GM12878 (cell line): ENCODE measurements at regions not wholly inside any gene's neighbourhood (a gene's known extent, or its start where the extent isn't known, plus 50 kb on each side); places are given as distances from the start of the nearest gene placed in this dataset.

Experiments
- ATF3 ChIP-seq: IDR thresholded peaks from 2 replicates; pipeline ENCODE4 v1.6.1; 2011; ENCODE audit warnings: low read depth, mild to moderate bottlenecking, low read length, moderate library complexity, borderline replicate concordance; ENCODE audit errors: extremely low read depth
- CHD2 ChIP-seq: IDR thresholded peaks from 2 replicates; pipeline ENCODE4 v1.6.1; 2011; ENCODE audit warnings: low read depth, low read length, improper control_type of control experiment, borderline replicate concordance
- CREM ChIP-seq: IDR thresholded peaks from 2 replicates; pipeline ENCODE4 v1.6.1; 2014; ENCODE audit warnings: antibody characterized with exemption, low read depth
- CTCF ChIP-seq, 3 experiments: IDR thresholded peaks in 2 of 3; conservative IDR thresholded peaks in 1 of 3; 2 replicates each; pipeline ENCODE4 v1.5.1; 2011; ENCODE audit warnings: low read depth in 3 of 3, low read length in 3 of 3, mild to moderate bottlenecking in 3 of 3, control low read depth in 2 of 3, moderate library complexity in 2 of 3, inconsistent platforms in 1 of 3, mixed read lengths in 1 of 3; ENCODE audit not compliant: control insufficient read depth in 2 of 3, insufficient read depth in 1 of 3; ENCODE audit errors: extremely low read depth in 1 of 3
- MYC ChIP-seq: IDR thresholded peaks from 2 replicates; pipeline ENCODE4 v1.6.1; 2011; ENCODE audit warnings: mild to moderate bottlenecking, low read length, moderate library complexity, inconsistent platforms; ENCODE audit not compliant: insufficient read depth, insufficient replicate concordance, insufficient read length, severe bottlenecking
- RAD21 ChIP-seq: IDR thresholded peaks from 2 replicates; pipeline ENCODE4 v1.6.1; 2011; ENCODE audit warnings: mild to moderate bottlenecking, low read depth, low read length, moderate library complexity; ENCODE audit not compliant: insufficient read depth
- REST ChIP-seq: IDR thresholded peaks from 2 replicates; pipeline ENCODE4 v1.6.1; 2012; ENCODE audit warnings: mild to moderate bottlenecking, low read depth, low read length

GRCh38 chr14:76294876-76295275, 81.1 kb upstream of the ESRRB start:
- TF ChIP-seq CTCF (IDR thresholded peaks at IDR 0.05 in 2 of 3, conservative IDR thresholded peaks at IDR 0.05 in 1 of 3; ENCODE audit: control insufficient read depth in 2 of 3, extremely low read depth in 1 of 3, insufficient read depth in 1 of 3, low read depth in 3 of 3, low read length in 3 of 3) (no peak), CREM (no peak), RAD21 (no peak), ATF3 (no peak), REST (no peak), MYC (no peak), CHD2 (no peak)
